Activated T-helper 2 cell treated with anti-CD3 and anti-CD28 coated beads, Interferon-gamma antibody, Interleukin-2, Interleukin-4, amounts not matched to agents 10 μg/mL and 5 μg/mL and 100 μg/mL, durations not matched to agents 14 hours and 24 hours and 36 hours (primary cell): ENCODE measurements at regions not wholly inside any gene's neighbourhood (a gene's known extent, or its start where the extent isn't known, plus 50 kb on each side); places are given as distances from the start of the nearest gene placed in this dataset.

Experiments
- DNase-seq: peaks from one replicate; pipeline ENCODE4 v3.0.0; 2021; ENCODE audit warnings: low spot score
- H3K27ac Mint-ChIP-seq: one replicate; pipeline ENCODE4 v1.8.0; 2021; ENCODE audit warnings: mixed read lengths
- H3K27me3 Mint-ChIP-seq: one replicate; pipeline ENCODE4 v1.8.0; 2021; ENCODE audit warnings: low read depth, mixed read lengths
- H3K36me3 Mint-ChIP-seq: one replicate; pipeline ENCODE4 v1.8.0; 2021; ENCODE audit warnings: low read depth, mixed read lengths
- H3K4me1 Mint-ChIP-seq: one replicate; pipeline ENCODE4 v1.8.0; 2021; ENCODE audit warnings: low read depth, mixed read lengths
- H3K4me3 Mint-ChIP-seq: one replicate; pipeline ENCODE4 v1.8.0; 2021; ENCODE audit warnings: low read depth, mild to moderate bottlenecking, moderate library complexity, mixed read lengths
- H3K9me3 Mint-ChIP-seq: one replicate; pipeline ENCODE4 v1.8.0; 2021; ENCODE audit warnings: mixed read lengths
- intact Hi-C: fragments of 100-400 bp; cut with micrococcal nuclease; formaldehyde crosslinking; loops from one replicate; pipeline ENCODE4 v1.15.1; 2023

GRCh38 chr14:83470959-83471695, 1937.5 kb upstream of the SEL1L start:
- Mint-ChIP-seq H3K4me1 (no peaks in the 10 kb centered on the region), H3K9me3 (peaks cover 11% of the 10 kb centered on the region), H3K27me3 (no peaks in the 10 kb centered on the region), H3K27ac (no peak overlapping the region), H3K36me3 (no peaks in the 10 kb centered on the region), H3K4me3 (no peak overlapping the region)
- DNase-seq, result no peak
- intact Hi-C loops, result no loop called here

GRCh38 chr14:83473416-83474235, 1940.0 kb upstream of the SEL1L start:
- no peak overlapping the region for H3K27ac Mint-ChIP-seq
- H3K4me3 Mint-ChIP-seq, result no peak overlapping the region
- H3K4me1 Mint-ChIP-seq, result no peaks in the 10 kb centered on the region
- no peaks in the 10 kb centered on the region for H3K27me3 Mint-ChIP-seq
- peaks cover 17% of the 10 kb centered on the region for H3K9me3 Mint-ChIP-seq
- H3K36me3 Mint-ChIP-seq, result no peaks in the 10 kb centered on the region
- no peak for DNase-seq
- intact Hi-C loops, result no loop called here

- Mint-ChIP-seq H3K4me1 (no peaks in the 10 kb centered on the region), H3K36me3 (no peaks in the 10 kb centered on the region), H3K27me3 (no peaks in the 10 kb centered on the region), H3K9me3 (peaks cover 24% of the 10 kb centered on the region), H3K27ac (no peak overlapping the region), H3K4me3 (no peak overlapping the region)
- intact Hi-C loops, result no loop called here
- no peak for DNase-seq
Observed at GRCh38 chr14:83478741-83479140, 1945.1 kb upstream of the SEL1L start.

GRCh38 chr14:83483063-83483462, 1949.4 kb upstream of the SEL1L start:
- no peak overlapping the region for H3K4me3 Mint-ChIP-seq
- H3K9me3 Mint-ChIP-seq, result peaks cover 22% of the 10 kb centered on the region
- H3K4me1 Mint-ChIP-seq, result no peaks in the 10 kb centered on the region
- H3K27ac Mint-ChIP-seq, result no peak overlapping the region
- intact Hi-C loops, result no loop called here
- H3K27me3 Mint-ChIP-seq, result no peaks in the 10 kb centered on the region
- no peaks in the 10 kb centered on the region for H3K36me3 Mint-ChIP-seq
- DNase-seq, result no peak

GRCh38 chr14:83485591-83485990, 1951.9 kb upstream of the SEL1L start:
- Mint-ChIP-seq H3K27ac (no peak overlapping the region), H3K4me3 (no peak overlapping the region), H3K36me3 (no peaks in the 10 kb centered on the region), H3K27me3 (no peaks in the 10 kb centered on the region), H3K4me1 (no peaks in the 10 kb centered on the region), H3K9me3 (peaks cover 22% of the 10 kb centered on the region)
- DNase-seq, result no peak
- intact Hi-C loops, result no loop called here

- no peaks in the 10 kb centered on the region for H3K27me3 Mint-ChIP-seq
- no peaks in the 10 kb centered on the region for H3K4me1 Mint-ChIP-seq
- H3K36me3 Mint-ChIP-seq, result no peaks in the 10 kb centered on the region
- no peak for DNase-seq
- no peak overlapping the region for H3K4me3 Mint-ChIP-seq
- peaks cover 29% of the 10 kb centered on the region for H3K9me3 Mint-ChIP-seq
- intact Hi-C loops, result no loop called here
- no peak overlapping the region for H3K27ac Mint-ChIP-seq
Observed at GRCh38 chr14:83491091-83491490, 1957.4 kb upstream of the SEL1L start.

- no peaks in the 10 kb centered on the region for H3K27me3 Mint-ChIP-seq
- no peak for DNase-seq
- no peak overlapping the region for H3K4me3 Mint-ChIP-seq
- no peaks in the 10 kb centered on the region for H3K36me3 Mint-ChIP-seq
- peaks cover 23% of the 10 kb centered on the region for H3K9me3 Mint-ChIP-seq
- H3K4me1 Mint-ChIP-seq, result no peaks in the 10 kb centered on the region
- intact Hi-C loops, result no loop called here
- no peak overlapping the region for H3K27ac Mint-ChIP-seq
Observed at GRCh38 chr14:83520837-83521236, 1987.2 kb upstream of the SEL1L start.

- no peaks in the 10 kb centered on the region for H3K4me1 Mint-ChIP-seq
- no peak overlapping the region for H3K4me3 Mint-ChIP-seq
- no peak overlapping the region for H3K27ac Mint-ChIP-seq
Observed at GRCh38 chr14:83529531-83529930, 1995.9 kb upstream of the SEL1L start.

GRCh38 chr14:83533734-83534133, 1996.2 kb upstream of the FLRT2 start:
- no peaks in the 10 kb centered on the region for H3K36me3 Mint-ChIP-seq
- no peaks in the 10 kb centered on the region for H3K4me1 Mint-ChIP-seq
- H3K4me3 Mint-ChIP-seq, result no peak overlapping the region
- H3K27ac Mint-ChIP-seq, result no peak overlapping the region
- no peaks in the 10 kb centered on the region for H3K27me3 Mint-ChIP-seq
- no peak for DNase-seq
- peaks cover 34% of the 10 kb centered on the region for H3K9me3 Mint-ChIP-seq
- intact Hi-C loops, result no loop called here

More at GRCh38 chr14:83529531-83529930, 1995.9 kb upstream of the SEL1L start:
- Mint-ChIP-seq H3K9me3 (peaks cover 44% of the 10 kb centered on the region), H3K27me3 (no peaks in the 10 kb centered on the region), H3K36me3 (no peaks in the 10 kb centered on the region)
- intact Hi-C loops, result no loop called here
- DNase-seq, result no peak

GRCh38 chr14:83534995-83535394, 1994.9 kb upstream of the FLRT2 start:
- Mint-ChIP-seq H3K27ac (no peak overlapping the region), H3K4me1 (no peaks in the 10 kb centered on the region), H3K27me3 (no peaks in the 10 kb centered on the region), H3K4me3 (no peak overlapping the region), H3K9me3 (peaks cover 39% of the 10 kb centered on the region), H3K36me3 (no peaks in the 10 kb centered on the region)
- DNase-seq, result no peak
- intact Hi-C loops, result no loop called here

- Mint-ChIP-seq H3K27ac (no peak overlapping the region), H3K27me3 (no peaks in the 10 kb centered on the region), H3K9me3 (peaks cover 40% of the 10 kb centered on the region), H3K36me3 (no peaks in the 10 kb centered on the region), H3K4me1 (no peaks in the 10 kb centered on the region), H3K4me3 (no peak overlapping the region)
- DNase-seq, result no peak
- intact Hi-C loops, result no loop called here
Observed at GRCh38 chr14:83535444-83535843, 1994.5 kb upstream of the FLRT2 start.

- peaks cover 32% of the 10 kb centered on the region for H3K9me3 Mint-ChIP-seq
- no peak for DNase-seq
- no peaks in the 10 kb centered on the region for H3K27me3 Mint-ChIP-seq
- H3K4me3 Mint-ChIP-seq, result no peak overlapping the region
- no peaks in the 10 kb centered on the region for H3K4me1 Mint-ChIP-seq
- intact Hi-C loops, result no loop called here
- no peak overlapping the region for H3K27ac Mint-ChIP-seq
- H3K36me3 Mint-ChIP-seq, result no peaks in the 10 kb centered on the region
Observed at GRCh38 chr14:83541147-83541546, 1988.8 kb upstream of the FLRT2 start.

- H3K27me3 Mint-ChIP-seq, result no peaks in the 10 kb centered on the region
- no peak for DNase-seq
- H3K9me3 Mint-ChIP-seq, result peaks cover 34% of the 10 kb centered on the region
- no peak overlapping the region for H3K27ac Mint-ChIP-seq
- H3K36me3 Mint-ChIP-seq, result no peaks in the 10 kb centered on the region
- H3K4me3 Mint-ChIP-seq, result no peak overlapping the region
- no peaks in the 10 kb centered on the region for H3K4me1 Mint-ChIP-seq
- intact Hi-C loops, result no loop called here
Observed at GRCh38 chr14:83548061-83548839, 1981.7 kb upstream of the FLRT2 start.
